GM19324 (cell line): ENCODE measurements at regions not wholly inside any gene's neighbourhood (a gene's known extent, or its start where the extent isn't known, plus 50 kb on each side); places are given as distances from the start of the nearest gene placed in this dataset.

Source experiments
- ATAC-seq: cut with Tn5 transposase; IDR thresholded peaks from one replicate; pipeline ENCODE4 v1.9.1; 2021; ENCODE audit warnings: mild to moderate bottlenecking, moderate library complexity; ENCODE audit not compliant: unreplicated experiment, low FRiP score

DNA sequence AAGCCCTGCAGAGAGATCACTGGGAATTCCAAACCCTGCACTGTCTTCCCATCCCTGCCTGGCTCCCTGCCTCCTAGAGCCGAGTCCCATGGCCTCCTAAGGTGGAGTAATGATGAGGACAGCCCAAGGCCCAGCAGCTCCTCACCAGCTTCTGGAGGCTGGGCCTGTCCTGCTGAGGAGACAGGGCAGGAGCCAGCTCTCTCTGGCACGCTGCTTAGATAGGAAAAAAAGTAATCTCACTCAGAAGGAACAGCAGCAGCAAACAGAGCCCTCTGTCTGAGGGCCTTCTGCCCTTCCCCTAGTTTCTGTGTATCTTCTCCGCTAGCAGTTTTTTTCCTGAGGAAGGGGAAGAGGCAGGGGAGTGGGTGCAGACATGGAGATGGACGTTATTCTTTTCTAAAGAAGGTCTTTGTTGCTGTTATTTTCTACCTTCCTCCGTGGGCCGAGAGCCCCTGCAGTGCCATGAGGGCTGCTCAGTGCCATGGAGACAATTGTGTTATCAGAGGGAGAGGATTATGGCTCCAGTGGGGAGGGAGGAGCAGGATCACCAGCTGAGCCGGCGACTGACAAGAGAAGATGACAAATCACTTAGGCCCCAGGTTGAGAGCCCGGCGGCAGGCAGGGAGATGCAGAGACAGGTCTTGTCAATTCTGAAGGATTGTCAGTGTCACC, 315.3 kb downstream of the BUD13 start:
- ATAC-seq: no peak

DNA sequence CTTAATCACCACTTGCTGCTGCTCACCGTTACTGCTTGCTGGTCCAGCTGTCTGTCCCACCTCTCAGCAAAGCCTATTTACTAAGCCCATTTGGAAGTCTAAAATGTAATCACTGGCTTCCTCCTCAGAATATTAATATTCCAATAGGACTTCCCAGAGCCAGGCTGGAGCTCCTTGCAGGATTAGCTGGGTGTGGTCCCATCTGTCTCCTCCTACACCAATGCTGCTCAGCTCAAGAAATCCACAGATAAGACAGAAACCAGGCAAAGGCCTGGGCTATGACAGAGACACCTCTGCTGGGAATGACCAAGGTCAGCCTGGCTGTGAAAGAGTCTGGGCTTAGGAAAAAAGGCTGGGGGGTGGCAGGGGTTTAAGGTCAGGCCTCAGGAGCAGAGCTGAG, 317.8 kb downstream of the BUD13 start:
- no peak for ATAC-seq

DNA sequence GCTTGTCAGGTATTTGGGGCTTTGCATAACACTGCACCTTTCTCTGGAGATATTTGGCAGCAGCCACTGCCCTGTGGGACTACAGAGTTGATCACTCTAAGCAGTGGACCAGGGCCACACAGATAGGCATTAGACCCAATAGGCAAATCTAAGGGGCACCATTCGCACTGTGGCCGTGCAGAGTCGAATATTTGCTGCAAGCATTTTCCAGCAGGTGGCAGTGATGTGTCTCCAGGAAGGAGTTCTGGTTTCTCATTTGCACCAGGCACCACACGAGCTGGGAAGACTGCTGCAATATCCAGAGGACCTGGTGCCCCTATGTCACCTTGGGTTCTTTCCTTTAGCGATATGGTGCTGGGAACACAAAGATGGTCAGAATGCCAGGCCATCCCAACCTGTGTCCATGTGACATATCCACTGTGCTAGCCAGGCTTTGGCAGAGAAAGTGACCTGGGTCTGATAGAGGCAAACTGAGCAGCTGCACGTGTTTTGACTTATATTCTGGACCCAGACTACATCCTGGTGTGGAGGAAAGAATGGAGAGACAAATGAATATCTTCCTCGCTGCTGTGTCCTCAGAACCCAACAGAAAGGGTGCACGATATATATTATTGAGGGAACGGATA, 318.7 kb downstream of the BUD13 start:
- no peak for ATAC-seq

DNA sequence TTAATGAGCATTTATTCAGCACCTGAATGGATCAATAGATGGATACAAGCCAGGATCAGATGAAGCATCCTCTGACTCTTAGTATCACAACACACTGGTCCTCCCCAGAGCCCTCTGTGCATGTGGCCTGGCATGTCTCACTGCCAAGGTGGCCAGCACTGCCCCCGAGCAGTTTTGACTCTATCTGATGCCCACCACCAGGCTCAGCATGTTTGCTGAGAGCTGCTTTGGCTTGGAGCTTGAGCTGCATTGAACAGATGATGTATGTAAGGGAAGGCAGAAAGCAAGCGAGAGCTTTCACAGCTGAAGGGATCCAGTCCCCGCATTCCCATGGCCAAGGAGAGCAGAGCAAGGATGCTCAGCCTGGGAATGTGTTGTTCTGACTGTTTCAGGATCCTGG, 320.3 kb downstream of the BUD13 start:
- no peak for ATAC-seq

DNA sequence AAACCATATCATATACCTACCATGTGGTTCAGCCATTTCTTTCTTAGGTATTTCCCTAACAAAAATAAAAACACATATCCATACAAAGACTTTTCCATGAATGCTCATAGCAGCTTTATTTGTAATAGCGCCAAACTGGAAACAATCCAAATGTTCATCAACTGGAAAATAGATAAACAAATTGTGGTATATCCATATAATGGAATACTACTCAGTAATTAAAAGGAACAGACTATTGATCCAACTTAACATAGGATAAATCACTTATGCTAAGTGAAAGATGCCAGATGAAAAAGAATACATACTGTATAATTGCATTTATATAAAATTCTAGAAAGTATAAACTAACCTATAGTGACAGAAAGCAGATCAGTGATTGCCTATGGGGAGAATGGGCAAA, 323.3 kb downstream of the BUD13 start:
- no peak for ATAC-seq

DNA sequence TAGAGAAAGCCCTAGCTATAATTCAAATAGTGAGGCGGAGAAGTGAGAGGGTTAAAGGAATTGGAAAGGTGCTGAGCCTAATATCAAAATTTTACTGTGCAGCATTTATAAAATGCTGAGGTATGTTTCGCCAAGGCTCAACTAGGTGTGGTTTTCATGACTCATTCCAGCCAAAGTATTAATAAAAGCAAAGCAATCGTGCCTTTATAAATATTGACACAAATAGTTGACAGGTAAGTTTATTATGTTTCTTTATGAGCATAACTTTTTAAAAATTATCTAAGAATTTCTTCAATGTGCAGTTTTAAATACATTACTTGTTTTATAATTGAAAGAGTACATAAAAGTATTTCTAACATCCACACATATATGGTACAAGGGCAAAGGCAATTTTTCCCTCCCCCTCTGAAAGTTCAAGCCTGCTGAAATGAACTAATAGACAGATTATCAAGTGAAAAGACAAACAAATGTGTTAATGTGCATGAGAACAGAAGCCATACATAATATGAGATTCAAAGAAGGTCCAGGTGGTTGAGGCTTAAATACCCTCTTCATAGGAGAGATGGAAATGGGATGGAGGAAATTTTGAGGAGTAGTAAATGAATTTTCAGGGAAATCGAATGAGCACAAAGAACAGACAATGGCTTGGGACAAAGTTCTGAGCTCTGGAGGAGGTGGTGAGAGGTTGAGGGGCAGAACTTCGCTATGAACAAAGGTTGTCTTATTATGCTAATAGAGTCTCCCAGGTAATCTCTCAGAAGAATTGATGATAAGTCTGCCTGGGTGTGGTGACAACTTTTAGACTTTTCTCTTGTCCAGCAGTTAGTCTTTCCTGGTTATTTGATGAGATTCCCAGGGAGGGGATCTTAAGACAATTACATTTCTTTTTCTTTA, 326.5 kb downstream of the BUD13 start:
- no peak for ATAC-seq

DNA sequence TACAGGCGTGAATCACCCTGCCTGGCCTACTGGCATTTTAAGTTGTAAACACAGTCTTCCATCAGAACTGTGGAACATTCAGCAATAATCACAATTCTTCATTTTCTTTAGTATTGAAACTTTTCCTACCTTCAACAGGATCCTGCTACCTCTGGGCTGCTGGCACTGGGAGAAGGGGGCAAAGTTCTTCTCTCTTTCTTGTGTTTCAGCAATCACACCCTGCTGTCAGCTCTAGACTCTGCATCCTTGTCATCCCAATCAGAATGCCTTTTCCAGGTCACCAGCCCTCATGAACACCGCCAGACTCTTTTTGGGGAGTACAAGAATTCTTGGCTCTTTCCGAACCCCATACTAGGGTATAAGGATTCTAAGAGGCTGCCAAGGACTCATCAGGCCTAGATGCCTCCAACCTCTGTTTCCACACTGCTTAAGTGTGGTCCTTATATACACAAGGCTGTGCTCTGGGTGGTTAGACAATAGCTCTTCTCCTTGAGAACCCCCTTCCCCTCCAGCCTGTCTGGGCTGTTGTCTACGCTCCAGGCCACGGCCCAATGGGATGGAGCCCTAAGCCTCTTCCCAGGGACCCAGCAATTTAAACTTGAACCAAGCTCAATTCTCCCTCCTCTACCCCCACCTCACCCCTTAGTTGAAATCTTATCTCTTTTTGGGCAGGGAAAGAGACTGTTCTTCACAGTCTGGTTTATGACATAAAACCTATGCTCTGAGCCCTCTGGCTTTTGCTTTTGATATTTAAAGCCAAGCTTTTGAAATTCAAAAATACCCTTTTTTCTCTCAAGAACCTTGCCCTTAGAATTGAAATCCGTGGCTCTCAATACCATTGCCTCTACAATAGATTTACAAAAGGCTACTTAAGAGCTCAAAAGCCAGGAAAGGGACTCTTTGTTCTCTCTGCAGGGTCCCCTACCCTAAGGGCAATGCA, 327.4 kb downstream of the BUD13 start:
- ATAC-seq: no peak

DNA sequence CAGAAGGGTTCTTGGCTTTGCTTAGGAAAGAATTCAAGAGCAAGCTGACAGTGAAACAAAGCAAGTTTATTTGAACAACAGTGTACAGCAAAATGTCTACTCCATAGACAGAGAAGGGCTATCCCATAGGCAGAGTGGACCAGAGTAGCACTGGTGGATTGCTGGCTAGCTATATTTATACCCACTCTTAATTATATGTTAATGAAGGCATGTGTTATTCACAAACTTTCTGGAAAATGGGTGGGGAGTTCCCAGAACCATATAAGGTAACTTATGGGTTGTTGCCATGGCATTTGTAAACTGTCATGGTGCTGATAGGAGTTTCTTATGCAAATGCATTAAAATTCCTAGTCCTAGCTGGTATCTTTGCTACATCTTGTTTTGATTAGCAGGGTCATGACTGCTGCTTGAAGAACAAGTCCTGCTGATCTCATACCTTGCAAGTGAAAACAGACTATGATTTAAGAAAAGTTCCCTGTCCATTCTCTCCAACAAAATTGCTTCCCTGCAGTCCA, 330.5 kb downstream of the BUD13 start:
- ATAC-seq: no peak

DNA sequence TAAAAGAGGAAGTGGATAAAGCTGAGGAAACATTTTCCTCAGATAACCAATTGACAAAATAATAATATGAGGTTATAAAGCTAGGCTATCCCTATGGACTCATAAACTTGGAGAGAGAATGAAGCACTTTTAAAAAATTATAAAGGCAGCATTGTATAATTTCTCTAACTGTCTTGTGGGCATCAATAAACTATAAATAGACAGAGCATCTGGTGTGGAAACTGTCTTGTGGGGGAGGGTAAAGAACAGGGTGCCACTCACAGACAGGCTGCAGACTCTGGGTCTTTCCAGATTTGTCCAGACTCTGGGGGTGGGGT, 333.5 kb downstream of the BUD13 start:
- no peak for ATAC-seq

DNA sequence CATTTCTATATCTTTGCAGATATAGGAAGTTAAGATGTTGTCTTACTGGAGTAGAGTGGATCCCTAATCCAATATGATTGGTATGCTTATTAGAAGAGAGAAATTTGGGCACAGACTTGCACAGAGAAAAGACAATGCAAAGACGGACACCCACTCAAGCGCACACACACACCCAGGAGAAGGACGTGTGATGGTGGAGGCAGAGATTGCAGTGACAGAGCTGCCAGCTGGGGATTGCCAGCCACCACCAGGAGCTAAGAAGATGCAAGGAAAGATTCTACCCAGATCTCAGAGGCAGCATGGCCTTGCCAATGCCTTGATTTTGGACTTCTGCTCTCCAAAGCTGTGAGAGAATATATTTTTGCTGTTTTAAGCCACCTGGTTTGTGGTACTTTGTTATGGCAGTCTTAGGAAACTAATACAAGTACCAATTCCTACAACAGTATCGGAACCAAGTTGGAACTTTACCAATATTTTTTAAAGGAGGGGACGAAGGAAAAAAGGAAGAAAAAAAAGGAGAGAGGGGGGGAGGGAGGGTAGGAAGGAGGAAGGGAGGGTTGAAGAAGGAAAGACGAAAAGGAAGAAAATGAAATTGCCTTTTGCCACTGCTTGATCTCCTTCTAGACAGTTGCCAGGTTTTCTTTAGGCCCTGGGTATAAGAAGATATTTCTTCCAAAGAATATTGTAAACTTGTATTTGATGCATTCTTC, 334.0 kb downstream of the BUD13 start:
- ATAC-seq: no peak

DNA sequence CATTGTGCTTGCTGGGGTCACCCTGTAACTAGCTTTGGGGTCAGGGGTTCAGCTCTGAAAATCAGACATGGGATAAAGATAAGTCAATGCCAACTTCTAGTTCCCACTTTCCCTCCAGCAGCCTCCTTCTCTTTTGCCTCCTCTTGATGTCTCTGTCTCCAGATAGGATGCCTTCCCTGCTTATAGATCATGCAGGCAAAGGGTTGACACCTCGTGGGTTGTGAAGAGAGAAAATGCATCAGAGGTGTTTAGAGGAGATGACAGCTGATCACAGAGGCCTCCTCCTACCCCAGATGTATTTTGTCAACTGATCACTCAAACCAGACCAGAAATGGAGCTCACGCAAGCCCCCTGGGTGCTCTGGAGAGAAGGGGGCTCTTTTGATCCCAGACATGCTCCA, 337.8 kb downstream of the BUD13 start:
- ATAC-seq: no peak

DNA sequence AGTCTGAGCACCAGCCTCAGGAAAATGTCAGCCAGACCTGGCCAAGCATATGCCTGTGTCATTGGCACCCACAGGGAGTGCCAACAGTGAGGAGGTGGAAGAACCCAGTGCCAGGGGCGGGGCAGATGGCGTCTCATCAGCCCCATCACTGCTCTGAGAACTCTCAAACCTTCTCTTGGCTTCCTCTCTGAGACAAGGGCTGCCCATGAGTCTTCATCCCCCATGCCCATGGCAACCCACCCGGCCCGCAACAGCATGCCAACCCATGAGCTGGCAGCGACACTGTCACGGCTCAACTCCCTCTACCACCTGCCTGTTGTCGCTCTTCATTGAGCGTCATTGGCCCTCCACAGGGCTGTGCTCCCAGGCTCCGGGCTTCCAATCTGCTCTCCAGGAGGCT, 340.5 kb downstream of the BUD13 start:
- no peak for ATAC-seq

DNA sequence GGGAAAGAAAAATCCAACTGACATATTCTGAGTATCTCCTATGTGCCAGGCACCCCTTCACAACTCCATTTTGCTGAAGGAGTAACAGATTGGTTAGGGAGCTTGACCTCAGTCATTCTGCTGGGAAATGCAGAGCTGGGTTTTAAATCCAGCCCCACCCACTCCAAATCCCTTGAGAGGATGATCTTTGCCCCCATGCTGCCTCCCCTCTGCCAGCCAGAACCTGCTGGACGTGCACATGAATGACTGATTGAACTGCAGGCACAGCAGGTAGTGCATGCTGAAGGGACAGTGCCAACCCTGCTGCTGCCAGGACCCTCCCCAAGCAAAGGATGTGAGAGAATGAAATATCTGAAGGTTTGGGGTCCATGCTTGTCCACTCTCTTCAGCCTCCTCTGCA, 340.9 kb downstream of the BUD13 start:
- no peak for ATAC-seq

DNA sequence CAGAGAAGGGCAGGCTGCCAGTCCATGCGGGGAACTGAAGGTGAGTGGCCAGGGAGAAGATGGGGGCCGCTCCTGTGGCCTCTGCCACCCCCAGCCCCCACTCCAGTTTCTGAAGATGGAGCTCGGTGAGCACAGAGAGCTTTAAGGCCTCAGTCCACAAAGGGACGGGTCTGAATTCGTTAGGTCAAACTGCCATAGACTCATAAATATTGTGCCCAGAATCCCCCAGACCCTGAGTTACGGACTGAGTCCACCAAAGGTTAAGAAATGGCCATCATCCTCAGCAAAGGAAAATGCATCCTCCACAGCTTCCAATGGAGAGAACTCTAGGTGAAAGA, 344.2 kb downstream of the BUD13 start:
- ATAC-seq: no peak

DNA sequence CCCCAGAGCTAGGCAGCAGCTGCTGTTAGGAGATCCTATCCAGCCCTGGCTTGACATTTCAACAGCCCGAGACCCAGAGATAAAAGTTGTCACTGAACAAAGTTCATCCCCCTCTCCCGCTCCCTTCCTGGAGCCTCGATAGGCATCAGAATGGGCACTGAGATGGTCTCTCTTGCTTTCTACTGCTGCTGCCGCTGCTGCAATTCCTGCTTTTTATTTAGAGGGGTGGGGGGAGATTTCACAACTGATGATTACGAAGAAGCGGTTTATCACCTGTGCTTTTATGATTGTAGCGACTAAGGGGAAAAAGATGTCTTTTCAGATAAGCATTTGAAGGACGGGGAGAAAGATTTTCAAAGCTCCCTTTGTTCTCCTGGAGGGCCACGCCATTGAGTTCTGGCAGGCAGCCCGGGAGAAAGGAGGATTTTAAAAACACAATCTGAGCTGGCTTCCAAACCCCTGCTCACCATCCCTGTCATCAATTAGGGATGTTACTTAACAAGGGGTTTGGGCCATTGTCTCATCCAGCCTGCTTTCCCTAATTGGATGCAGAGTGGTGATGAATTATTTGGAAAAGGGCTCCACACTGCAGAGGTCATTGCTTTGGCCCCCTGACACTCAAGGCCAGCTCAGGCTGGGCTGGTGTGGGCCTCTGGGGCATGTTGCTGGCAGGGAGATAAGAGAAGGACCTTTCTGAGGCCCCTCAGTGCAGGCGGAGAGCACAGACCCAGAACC, 344.7 kb downstream of the BUD13 start:
- no peak for ATAC-seq

DNA sequence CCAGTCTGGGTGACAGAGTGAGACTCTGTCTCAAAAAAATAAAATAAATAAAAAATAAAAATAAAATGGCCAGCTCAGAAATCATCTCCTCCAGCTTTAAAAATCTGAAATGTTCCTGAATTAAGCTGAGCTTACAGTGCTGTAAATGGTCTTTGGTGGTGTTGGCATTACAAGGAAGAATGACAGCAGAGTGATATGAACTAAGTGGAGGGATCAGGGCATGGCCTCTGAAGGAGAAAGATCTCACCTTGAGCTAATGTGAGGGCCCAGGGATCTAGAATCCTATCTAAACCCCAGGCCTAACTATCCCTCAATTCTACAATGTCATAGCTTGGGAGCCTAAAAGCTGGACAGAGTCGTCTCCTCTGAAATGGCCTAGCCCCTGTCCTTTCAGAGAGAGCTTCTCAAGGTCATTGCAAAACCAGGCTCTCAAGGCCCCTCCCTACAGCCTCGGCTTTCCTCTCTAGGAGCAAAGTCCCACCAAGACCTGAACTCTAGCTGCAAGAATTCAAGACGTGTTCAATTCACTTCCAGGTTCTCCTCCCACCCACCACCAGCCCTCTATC, 345.4 kb downstream of the BUD13 start:
- no peak for ATAC-seq

DNA sequence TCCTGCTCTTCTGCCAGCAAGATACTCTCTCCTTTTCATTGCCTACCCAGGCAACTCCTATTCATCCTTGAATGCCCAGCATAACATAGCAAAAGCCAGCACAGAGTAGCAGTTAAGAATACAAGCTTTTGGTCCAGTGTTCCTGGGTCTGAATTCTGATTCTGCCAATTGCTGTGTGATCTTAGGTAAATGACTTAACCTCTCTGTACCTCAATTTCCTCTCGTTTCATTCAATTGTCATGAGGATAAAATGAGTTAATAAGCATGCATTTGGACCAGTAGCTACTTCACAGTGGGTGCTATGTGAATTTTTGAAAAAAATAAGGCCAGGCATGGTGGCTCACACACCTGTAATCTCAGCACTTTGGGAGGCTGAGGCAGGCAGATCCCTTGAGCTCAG, 346.0 kb downstream of the BUD13 start:
- no peak for ATAC-seq

DNA sequence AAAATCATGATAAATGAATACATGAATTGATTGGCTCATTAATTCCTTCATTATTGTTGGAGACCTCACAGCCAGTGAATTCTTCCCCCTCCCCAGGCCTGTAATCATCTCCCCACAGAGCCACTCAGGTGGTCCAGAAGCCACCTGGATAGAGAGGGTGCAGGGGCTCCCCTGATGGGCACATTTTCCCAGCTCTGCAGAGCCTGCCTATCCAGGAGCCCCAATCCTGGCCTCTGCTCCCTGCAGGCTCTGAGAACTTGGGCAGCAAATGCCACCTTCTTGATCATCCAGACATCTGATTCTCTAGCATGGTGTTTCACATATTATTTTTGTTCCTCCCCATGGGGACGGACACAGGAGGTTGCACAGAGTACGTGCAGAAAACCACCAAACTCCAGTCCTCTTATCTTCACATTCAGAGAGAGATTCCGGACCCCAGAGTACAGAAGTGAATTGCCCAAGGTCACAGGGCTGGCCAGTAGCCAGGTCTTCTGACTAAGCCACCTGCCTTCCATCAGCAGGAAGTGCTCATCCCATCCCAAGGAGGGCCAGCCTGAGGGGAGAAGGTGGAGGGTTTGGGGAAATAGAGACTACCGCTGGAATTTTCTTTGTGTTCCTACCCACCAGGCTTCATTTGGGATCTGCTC, 348.0 kb downstream of the BUD13 start:
- no peak for ATAC-seq
